HEK293T (cell line): ENCODE measurements at regions not wholly inside any gene's neighbourhood (a gene's known extent, or its start where the extent isn't known, plus 50 kb on each side); places are given as distances from the start of the nearest gene placed in this dataset.

Experiments
- FOXK2 ChIP-seq: fragments of 450-650 bp; IDR thresholded peaks from 2 replicates; pipeline ENCODE4 v1.6.1; 2016; ENCODE audit warnings: mild to moderate bottlenecking
- TARDBP ChIP-seq: fragments of 450-650 bp; IDR thresholded peaks from 2 replicates; pipeline ENCODE4 v1.6.1; 2016
- ZNF384 ChIP-seq: fragments of 450-650 bp; IDR thresholded peaks from 2 replicates; pipeline ENCODE4 v1.6.1; 2016

- no peak for TF ChIP-seq FOXK2
- TF ChIP-seq ZNF384 = no peak
- TF ChIP-seq TARDBP = no peak
These were observed 167.9 kb downstream of the INHBB start for GRCh38 chr2:120513776-120514357.
